Fibroblast of lung (primary cell): ENCODE measurements at regions not wholly inside any gene's neighbourhood (a gene's known extent, or its start where the extent isn't known, plus 50 kb on each side); places are given as distances from the start of the nearest gene placed in this dataset.

Experiments
- DNase-seq, 2 donors: peaks; one replicate each; pipeline versions ENCODE4 v3.0.0 to v3.0.0-alpha.2; 2010; ENCODE audit warnings: low read depth in 2 of 2
- H2AFZ ChIP-seq: 2 replicates; pipeline ENCODE4 v1.5.1; 2012; ENCODE audit warnings: low read length, control low read depth, inconsistent platforms
- H3K27ac ChIP-seq: 2 replicates; pipeline ENCODE4 v1.5.1; 2011; ENCODE audit warnings: low read length, control low read depth; ENCODE audit not compliant: insufficient read depth
- H3K27me3 ChIP-seq: 2 replicates; pipeline ENCODE4 v1.5.1; 2011; ENCODE audit warnings: mild to moderate bottlenecking, low read length; ENCODE audit not compliant: control insufficient read depth, insufficient read depth
- H3K36me3 ChIP-seq: 2 replicates; pipeline ENCODE4 v1.5.1; 2011; ENCODE audit warnings: low read length; ENCODE audit not compliant: control insufficient read depth, insufficient read depth
- H3K4me1 ChIP-seq: 2 replicates; pipeline ENCODE4 v1.5.1; 2011; ENCODE audit warnings: low read length; ENCODE audit not compliant: control insufficient read depth, insufficient read depth; ENCODE audit errors: extremely low read depth
- H3K4me2 ChIP-seq: 2 replicates; pipeline ENCODE4 v1.5.1; 2011; ENCODE audit warnings: low read length, control low read depth; ENCODE audit not compliant: insufficient read depth; ENCODE audit errors: extremely low read depth
- H3K4me3 ChIP-seq, 4 experiments: fragments of 200-600 bp in 1 of 4; sonication (generic) in 1 of 4; replicated peaks in 1 of 4; 2 replicates each; pipeline ENCODE4 v1.5.1; 2011 to 2016; ENCODE audit warnings: low read length in 4 of 4, low read depth in 3 of 4, mild to moderate bottlenecking in 3 of 4, control low read depth in 2 of 4, inconsistent platforms in 1 of 4, mixed read lengths in 1 of 4; ENCODE audit not compliant: insufficient read depth in 1 of 4; ENCODE audit errors: control extremely low read depth in 1 of 4
- H3K79me2 ChIP-seq: 2 replicates; pipeline ENCODE4 v1.5.1; 2012; ENCODE audit warnings: mild to moderate bottlenecking, low read length, inconsistent platforms; ENCODE audit not compliant: control insufficient read depth, insufficient read depth
- H3K9ac ChIP-seq: 2 replicates; pipeline ENCODE4 v1.5.1; 2011; ENCODE audit warnings: mild to moderate bottlenecking, low read length, control low read depth; ENCODE audit not compliant: insufficient read depth
- H3K9me3 ChIP-seq: 2 replicates; pipeline ENCODE4 v1.5.1; 2012; ENCODE audit warnings: low read depth, low read length; ENCODE audit not compliant: control insufficient read depth, insufficient read depth
- H4K20me1 ChIP-seq: 2 replicates; pipeline ENCODE4 v1.5.1; 2011; ENCODE audit warnings: low read length; ENCODE audit not compliant: control insufficient read depth, insufficient read depth; ENCODE audit errors: extremely low read depth
- CTCF ChIP-seq, 2 donors: IDR thresholded peaks in 1 of 2; conservative IDR thresholded peaks in 1 of 2; 1 replicate in 1 of 2; 2 replicates in 1 of 2; pipeline ENCODE4 v1.5.1; 2011 to 2012; ENCODE audit warnings: low read length in 2 of 2, control low read depth in 1 of 2, inconsistent platforms in 1 of 2, low read depth in 1 of 2, mild to moderate bottlenecking in 1 of 2
- EZH2 ChIP-seq: IDR thresholded peaks from 2 replicates; pipeline ENCODE4 v1.5.1; 2012; ENCODE audit warnings: low read length, control low read depth, mild to moderate bottlenecking; ENCODE audit errors: missing control alignments

- Histone ChIP-seq H3K4me3 (no peak overlapping the region), H3K27me3 (no peaks in the 10 kb centered on the region), H3K27ac (no peak overlapping the region), H3K79me2 (no peaks in the 10 kb centered on the region), H3K9me3 (no peaks in the 10 kb centered on the region), H2AFZ (no peak overlapping the region), H3K4me2 (no peak overlapping the region), H3K36me3 (no peaks in the 10 kb centered on the region), H4K20me1 (no peaks in the 10 kb centered on the region), H3K9ac (no peak overlapping the region), H3K4me1 (no peaks in the 10 kb centered on the region)
- TF ChIP-seq CTCF (conservative IDR thresholded peaks at IDR 0.05 in 1 of 2, IDR thresholded peaks at IDR 0.05 in 1 of 2; ENCODE audit: low read depth in 1 of 2, low read length in 2 of 2) (no peak), EZH2 (no peak)
- DNase-seq = no peak
Observed at GRCh38 chr11:97461934-97462333, 1072.1 kb downstream of the JRKL start.

- no peak for TF ChIP-seq CTCF (conservative IDR thresholded peaks at IDR 0.05 in 1 of 2, IDR thresholded peaks at IDR 0.05 in 1 of 2; ENCODE audit: low read depth in 1 of 2, low read length in 2 of 2)
- no peak for TF ChIP-seq EZH2
- no peak for DNase-seq
- H3K4me1 ChIP-seq = no peaks in the 10 kb centered on the region
- no peak overlapping the region for H2AFZ ChIP-seq
- no peak overlapping the region for H3K9ac ChIP-seq
- no peaks in the 10 kb centered on the region for H3K27me3 ChIP-seq
- no peak overlapping the region for H3K4me3 ChIP-seq
- no peaks in the 10 kb centered on the region for H3K36me3 ChIP-seq
- H3K4me2 ChIP-seq = no peak overlapping the region
- no peaks in the 10 kb centered on the region for H3K9me3 ChIP-seq
- H3K27ac ChIP-seq = no peak overlapping the region
- no peaks in the 10 kb centered on the region for H4K20me1 ChIP-seq
- H3K79me2 ChIP-seq = no peaks in the 10 kb centered on the region
Observed at GRCh38 chr11:97463891-97464290, 1074.1 kb downstream of the JRKL start.

- Histone ChIP-seq H3K4me2 (no peak overlapping the region), H3K9me3 (no peaks in the 10 kb centered on the region), H3K27me3 (no peaks in the 10 kb centered on the region), H4K20me1 (no peaks in the 10 kb centered on the region), H3K4me1 (no peaks in the 10 kb centered on the region), H3K9ac (no peak overlapping the region), H3K27ac (no peak overlapping the region), H3K4me3 (no peak overlapping the region), H3K79me2 (no peaks in the 10 kb centered on the region), H2AFZ (no peak overlapping the region), H3K36me3 (no peaks in the 10 kb centered on the region)
- no peak for DNase-seq
- TF ChIP-seq EZH2 (no peak), CTCF (conservative IDR thresholded peaks at IDR 0.05 in 1 of 2, IDR thresholded peaks at IDR 0.05 in 1 of 2; ENCODE audit: low read depth in 1 of 2, low read length in 2 of 2) (no peak)
Observed at GRCh38 chr11:97471480-97471879, 1081.7 kb downstream of the JRKL start.
